HepG2 (cell line): ENCODE measurements at regions not wholly inside any gene's neighbourhood (a gene's known extent, or its start where the extent isn't known, plus 50 kb on each side); places are given as distances from the start of the nearest gene placed in this dataset.
"Not testable (repeated sequence)": the region's sequence is repeated elsewhere in the genome, so short reads cannot be mapped to it uniquely, and the experiment has no call there.

ENCODE experiments used
- ATAC-seq: fragments of 200-7000 bp; cut with Tn5 transposase; 3 replicates; pipeline ENCODE4 v1.9.1; 2020; ENCODE audit warnings: mild to moderate bottlenecking, moderate library complexity
- BruUV-seq: library from RNA; stranded (reverse); fragments of 400-500 nt; replicated peaks from 2 replicates; lab custom pipeline; 2021; lab: Mats Ljungman, UMichigan
- CTCF ChIA-PET: fragments of 300-600 bp; formaldehyde crosslinking; extraction: SDS; loops from one replicate; lab custom pipeline; 2021; ENCODE audit warnings: low total read pairs, inconsistent platforms, low intra/inter-chr PET ratio; lab: Yijun Ruan, JAX
- POLR2A ChIA-PET: fragments of 350-600 bp; sonication (Branson Sonifier 250); formaldehyde crosslinking; loops from one replicate; lab custom pipeline; 2020; ENCODE audit warnings: antibody characterized with exemption, inconsistent platforms; lab: Yijun Ruan, JAX
- DNase-seq: peaks from one replicate; pipeline ENCODE4 v3.0.0-alpha.2; 2015; ENCODE audit warnings: low spot score
- FAIRE-seq: peaks from 3 replicates; lab custom pipeline; 2011; peaks lifted over from hg19 to GRCh38; lab: Jason Lieb, UNC
- H2AFZ ChIP-seq: one replicate; pipeline ENCODE4 v1.6.1; 2011; ENCODE audit warnings: low read length, inconsistent platforms
- H3K27ac ChIP-seq: fragments of 300-600 bp; 3 replicates; pipeline ENCODE4 v1.8.0; 2011; ENCODE audit warnings: mixed run types, mild to moderate bottlenecking, mixed read lengths, low read length, inconsistent platforms; ENCODE audit not compliant: insufficient read depth; ENCODE audit errors: extremely low read length
- H3K27me3 ChIP-seq, 2 experiments: fragments of 200-600 bp in 1 of 2; 2 replicates in 1 of 2; 3 replicates in 1 of 2; pipeline versions ENCODE4 v1.6.0 to v1.8.0; 2011; ENCODE audit warnings: low read length in 2 of 2, mild to moderate bottlenecking in 2 of 2, moderate library complexity in 2 of 2, inconsistent platforms in 1 of 2; ENCODE audit not compliant: insufficient read depth in 2 of 2, control insufficient read depth in 1 of 2
- H3K36me3 ChIP-seq, 2 experiments: fragments of 200-600 bp in 1 of 2; replicated peaks in 1 of 2; 2 replicates in 1 of 2; 3 replicates in 1 of 2; pipeline versions ENCODE4 v1.5.1 to v1.8.0; 2011; ENCODE audit warnings: low read length in 2 of 2, inconsistent platforms in 1 of 2; ENCODE audit not compliant: insufficient read depth in 2 of 2, control insufficient read depth in 1 of 2
- H3K4me1 ChIP-seq: 2 replicates; pipeline ENCODE4 v1.5.1; 2012; ENCODE audit warnings: low read length, inconsistent platforms; ENCODE audit not compliant: insufficient read depth
- H3K4me2 ChIP-seq: 2 replicates; pipeline ENCODE4 v1.6.0; 2011; ENCODE audit warnings: low read depth, low read length, inconsistent platforms
- H3K4me3 ChIP-seq, 3 experiments: fragments of 200-600 bp in 1 of 3; sonication (generic), shearing (Covaris generic) in 1 of 3; replicated peaks in 1 of 3; 2 replicates each; pipeline ENCODE4 v1.5.1; 2011 to 2016; ENCODE audit warnings: low read length in 3 of 3, inconsistent platforms in 2 of 3, low read depth in 2 of 3, mild to moderate bottlenecking in 2 of 3, control low read depth in 1 of 3, mixed read lengths in 1 of 3; ENCODE audit not compliant: insufficient read depth in 1 of 3
- H3K79me2 ChIP-seq: one replicate; pipeline ENCODE4 v1.6.1; 2011; ENCODE audit warnings: low read length, inconsistent platforms; ENCODE audit not compliant: insufficient read depth
- H3K9ac ChIP-seq: 2 replicates; pipeline ENCODE4 v1.6.0; 2011; ENCODE audit warnings: mild to moderate bottlenecking, low read depth, low read length, inconsistent platforms; ENCODE audit not compliant: insufficient read depth
- H3K9me3 ChIP-seq: 2 replicates; pipeline ENCODE4 v1.5.1; 2012; ENCODE audit warnings: mild to moderate bottlenecking, low read length
- H4K20me1 ChIP-seq: 2 replicates; pipeline ENCODE4 v1.6.0; 2011; ENCODE audit warnings: inconsistent platforms, mild to moderate bottlenecking, low read length, moderate library complexity; ENCODE audit not compliant: insufficient read depth
- PRPF4 ChIP-seq: fragments of 200-400 bp; formaldehyde crosslinking; IDR thresholded peaks from 2 replicates; pipeline ENCODE4 v1.6.1; 2016; ENCODE audit warnings: low read length, low read depth; ENCODE audit not compliant: poor library complexity, severe bottlenecking
- RBAK ChIP-seq: sonication (generic); formaldehyde crosslinking; IDR thresholded peaks from 2 replicates; pipeline ENCODE4 v1.5.1; 2020; ENCODE audit warnings: mild to moderate bottlenecking, missing genetic modification reagents
- SALL1 ChIP-seq: sonication (generic); formaldehyde crosslinking; IDR thresholded peaks from 2 replicates; pipeline ENCODE4 v1.8.0; 2022; ENCODE audit warnings: mild to moderate bottlenecking, missing genetic modification reagents
- SAP130 ChIP-seq: IDR thresholded peaks from 2 replicates; pipeline ENCODE4 v1.6.1; 2016; ENCODE audit warnings: low read depth
- YY1 ChIP-seq: IDR thresholded peaks from 2 replicates; pipeline ENCODE4 v1.6.1; 2011; ENCODE audit warnings: low read length, low read depth, moderate library complexity, mild to moderate bottlenecking; ENCODE audit not compliant: insufficient read depth, insufficient replicate concordance
- ZNF350 ChIP-seq: sonication (generic); formaldehyde crosslinking; IDR thresholded peaks from 2 replicates; pipeline ENCODE4 v1.4.0; 2020; ENCODE audit warnings: mild to moderate bottlenecking, low read depth, missing genetic modification reagents, borderline replicate concordance
- WGBS: methylation state at CpG from one replicate; pipeline ENCODE4 v1.1.6; 2017; ENCODE audit warnings: low lambda C conversion rate; 5-methylcytosine and 5-hydroxymethylcytosine counted together
- in situ Hi-C: cut with HindIII; loops from 2 replicates; pipeline ENCODE4 v1.10.0; 2017; ENCODE audit warnings: low pct_unique_long_range_greater_than_20kb; ENCODE audit not compliant: extremely low pct_ligation_motif_present
- intact Hi-C: fragments of 100-400 bp; cut with micrococcal nuclease; formaldehyde crosslinking; loops from one replicate; pipeline ENCODE4 v1.10.0; 2022; ENCODE audit not compliant: unreplicated experiment
- TF ChIP-seq, protein P1 (sequence below): sonication (generic); formaldehyde crosslinking; conservative IDR thresholded peaks from 2 replicates; pipeline ENCODE4 v1.4.0; 2020; ENCODE audit warnings: mild to moderate bottlenecking, missing genetic modification reagents, moderate library complexity
- TF ChIP-seq, protein P2 (sequence below): sonication (generic); formaldehyde crosslinking; IDR thresholded peaks from 2 replicates; pipeline ENCODE4 v1.4.0; 2020; ENCODE audit warnings: missing genetic modification reagents, borderline replicate concordance
- TF ChIP-seq, protein P3 (sequence below): IDR thresholded peaks from 2 replicates; pipeline ENCODE4 v1.4.0; 2020; ENCODE audit warnings: mild to moderate bottlenecking, missing genetic modification reagents
- TF ChIP-seq, protein P4 (sequence below), 2 experiments: sonication (generic) in 1 of 2; formaldehyde crosslinking in 1 of 2; IDR thresholded peaks; 2 replicates each; pipeline versions ENCODE4 v1.4.0 to v1.6.1; 2018 to 2020; ENCODE audit warnings: missing genetic modification reagents in 2 of 2, borderline replicate concordance in 1 of 2, low read depth in 1 of 2, mild to moderate bottlenecking in 1 of 2, missing biosample characterization in 1 of 2

DNA sequence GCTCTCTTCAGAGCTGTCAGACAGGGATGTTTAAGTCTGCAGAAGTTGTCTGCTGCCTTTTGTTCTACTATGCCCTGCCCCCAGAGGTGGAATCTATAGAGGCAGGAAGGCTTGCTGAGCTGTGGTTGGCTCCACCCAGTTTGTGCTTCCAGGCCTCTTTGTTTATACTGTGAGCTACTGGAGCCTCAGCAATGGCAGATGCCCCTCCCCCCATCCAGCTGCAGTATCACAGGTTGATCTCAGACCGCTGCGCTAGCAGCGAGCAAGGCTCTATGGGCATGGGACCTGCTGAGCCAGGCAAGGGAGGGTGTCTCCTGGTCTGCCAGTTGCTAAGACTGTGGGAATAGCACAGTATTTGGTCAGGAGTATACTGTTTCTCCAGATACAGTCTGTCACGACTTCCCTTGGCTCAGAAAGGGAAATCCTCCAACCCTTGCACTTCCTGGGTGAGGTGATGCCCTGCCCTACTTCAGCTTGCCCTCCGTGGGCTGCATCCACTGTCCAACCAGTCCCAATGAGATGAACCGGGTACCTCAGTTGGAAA lies 175.2 kb upstream of the TACR1 start:
- H3K27me3 ChIP-seq, H3K9me3 ChIP-seq, CTCF ChIA-PET, intact Hi-C loops, H4K20me1 ChIP-seq, POLR2A ChIA-PET, BruUV-seq, H3K27ac ChIP-seq, H3K79me2 ChIP-seq, in situ Hi-C loops, H3K9ac ChIP-seq, H3K36me3 ChIP-seq, H3K4me3 ChIP-seq, H2AFZ ChIP-seq: not testable (repeated sequence)
- ATAC-seq (peak; percentile 100), FAIRE-seq (peak; percentile 30), DNase-seq (peak; percentile 91)
- 20% methylated on average over 3 of the region's 6 CpGs for WGBS
- Histone ChIP-seq H3K4me2 (peak overlapping the region; percentile 66), H3K4me1 (peaks cover 11% of the 10 kb centered on the region)
- TF ChIP-seq YY1 (peak; percentile 46), SAP130 (CRISPR knock-in tag) (peak; percentile 45), PRPF4 (peak; percentile 45), SALL1 (peak; percentile 47), ZNF350 (peak; percentile 49; the same call in 1 of the 2 replicates), RBAK (CRISPR knock-in tag) (peak; percentile 75)
- TF ChIP-seq, protein P1, sequence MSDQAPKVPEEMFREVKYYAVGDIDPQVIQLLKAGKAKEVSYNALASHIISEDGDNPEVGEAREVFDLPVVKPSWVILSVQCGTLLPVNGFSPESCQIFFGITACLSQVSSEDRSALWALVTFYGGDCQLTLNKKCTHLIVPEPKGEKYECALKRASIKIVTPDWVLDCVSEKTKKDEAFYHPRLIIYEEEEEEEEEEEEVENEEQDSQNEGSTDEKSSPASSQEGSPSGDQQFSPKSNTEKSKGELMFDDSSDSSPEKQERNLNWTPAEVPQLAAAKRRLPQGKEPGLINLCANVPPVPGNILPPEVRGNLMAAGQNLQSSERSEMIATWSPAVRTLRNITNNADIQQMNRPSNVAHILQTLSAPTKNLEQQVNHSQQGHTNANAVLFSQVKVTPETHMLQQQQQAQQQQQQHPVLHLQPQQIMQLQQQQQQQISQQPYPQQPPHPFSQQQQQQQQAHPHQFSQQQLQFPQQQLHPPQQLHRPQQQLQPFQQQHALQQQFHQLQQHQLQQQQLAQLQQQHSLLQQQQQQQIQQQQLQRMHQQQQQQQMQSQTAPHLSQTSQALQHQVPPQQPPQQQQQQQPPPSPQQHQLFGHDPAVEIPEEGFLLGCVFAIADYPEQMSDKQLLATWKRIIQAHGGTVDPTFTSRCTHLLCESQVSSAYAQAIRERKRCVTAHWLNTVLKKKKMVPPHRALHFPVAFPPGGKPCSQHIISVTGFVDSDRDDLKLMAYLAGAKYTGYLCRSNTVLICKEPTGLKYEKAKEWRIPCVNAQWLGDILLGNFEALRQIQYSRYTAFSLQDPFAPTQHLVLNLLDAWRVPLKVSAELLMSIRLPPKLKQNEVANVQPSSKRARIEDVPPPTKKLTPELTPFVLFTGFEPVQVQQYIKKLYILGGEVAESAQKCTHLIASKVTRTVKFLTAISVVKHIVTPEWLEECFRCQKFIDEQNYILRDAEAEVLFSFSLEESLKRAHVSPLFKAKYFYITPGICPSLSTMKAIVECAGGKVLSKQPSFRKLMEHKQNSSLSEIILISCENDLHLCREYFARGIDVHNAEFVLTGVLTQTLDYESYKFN (CRISPR knock-in tag), result 0 out of 2 replicates have a peak, but pooled peaks have one; percentile 38
- TF ChIP-seq, protein P2, sequence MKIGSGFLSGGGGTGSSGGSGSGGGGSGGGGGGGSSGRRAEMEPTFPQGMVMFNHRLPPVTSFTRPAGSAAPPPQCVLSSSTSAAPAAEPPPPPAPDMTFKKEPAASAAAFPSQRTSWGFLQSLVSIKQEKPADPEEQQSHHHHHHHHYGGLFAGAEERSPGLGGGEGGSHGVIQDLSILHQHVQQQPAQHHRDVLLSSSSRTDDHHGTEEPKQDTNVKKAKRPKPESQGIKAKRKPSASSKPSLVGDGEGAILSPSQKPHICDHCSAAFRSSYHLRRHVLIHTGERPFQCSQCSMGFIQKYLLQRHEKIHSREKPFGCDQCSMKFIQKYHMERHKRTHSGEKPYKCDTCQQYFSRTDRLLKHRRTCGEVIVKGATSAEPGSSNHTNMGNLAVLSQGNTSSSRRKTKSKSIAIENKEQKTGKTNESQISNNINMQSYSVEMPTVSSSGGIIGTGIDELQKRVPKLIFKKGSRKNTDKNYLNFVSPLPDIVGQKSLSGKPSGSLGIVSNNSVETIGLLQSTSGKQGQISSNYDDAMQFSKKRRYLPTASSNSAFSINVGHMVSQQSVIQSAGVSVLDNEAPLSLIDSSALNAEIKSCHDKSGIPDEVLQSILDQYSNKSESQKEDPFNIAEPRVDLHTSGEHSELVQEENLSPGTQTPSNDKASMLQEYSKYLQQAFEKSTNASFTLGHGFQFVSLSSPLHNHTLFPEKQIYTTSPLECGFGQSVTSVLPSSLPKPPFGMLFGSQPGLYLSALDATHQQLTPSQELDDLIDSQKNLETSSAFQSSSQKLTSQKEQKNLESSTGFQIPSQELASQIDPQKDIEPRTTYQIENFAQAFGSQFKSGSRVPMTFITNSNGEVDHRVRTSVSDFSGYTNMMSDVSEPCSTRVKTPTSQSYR (CRISPR knock-in tag), result peak; percentile 96
- TF ChIP-seq, protein P3, sequence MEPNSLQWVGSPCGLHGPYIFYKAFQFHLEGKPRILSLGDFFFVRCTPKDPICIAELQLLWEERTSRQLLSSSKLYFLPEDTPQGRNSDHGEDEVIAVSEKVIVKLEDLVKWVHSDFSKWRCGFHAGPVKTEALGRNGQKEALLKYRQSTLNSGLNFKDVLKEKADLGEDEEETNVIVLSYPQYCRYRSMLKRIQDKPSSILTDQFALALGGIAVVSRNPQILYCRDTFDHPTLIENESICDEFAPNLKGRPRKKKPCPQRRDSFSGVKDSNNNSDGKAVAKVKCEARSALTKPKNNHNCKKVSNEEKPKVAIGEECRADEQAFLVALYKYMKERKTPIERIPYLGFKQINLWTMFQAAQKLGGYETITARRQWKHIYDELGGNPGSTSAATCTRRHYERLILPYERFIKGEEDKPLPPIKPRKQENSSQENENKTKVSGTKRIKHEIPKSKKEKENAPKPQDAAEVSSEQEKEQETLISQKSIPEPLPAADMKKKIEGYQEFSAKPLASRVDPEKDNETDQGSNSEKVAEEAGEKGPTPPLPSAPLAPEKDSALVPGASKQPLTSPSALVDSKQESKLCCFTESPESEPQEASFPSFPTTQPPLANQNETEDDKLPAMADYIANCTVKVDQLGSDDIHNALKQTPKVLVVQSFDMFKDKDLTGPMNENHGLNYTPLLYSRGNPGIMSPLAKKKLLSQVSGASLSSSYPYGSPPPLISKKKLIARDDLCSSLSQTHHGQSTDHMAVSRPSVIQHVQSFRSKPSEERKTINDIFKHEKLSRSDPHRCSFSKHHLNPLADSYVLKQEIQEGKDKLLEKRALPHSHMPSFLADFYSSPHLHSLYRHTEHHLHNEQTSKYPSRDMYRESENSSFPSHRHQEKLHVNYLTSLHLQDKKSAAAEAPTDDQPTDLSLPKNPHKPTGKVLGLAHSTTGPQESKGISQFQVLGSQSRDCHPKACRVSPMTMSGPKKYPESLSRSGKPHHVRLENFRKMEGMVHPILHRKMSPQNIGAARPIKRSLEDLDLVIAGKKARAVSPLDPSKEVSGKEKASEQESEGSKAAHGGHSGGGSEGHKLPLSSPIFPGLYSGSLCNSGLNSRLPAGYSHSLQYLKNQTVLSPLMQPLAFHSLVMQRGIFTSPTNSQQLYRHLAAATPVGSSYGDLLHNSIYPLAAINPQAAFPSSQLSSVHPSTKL, result peak; percentile 35; the same call in 1 of the 2 replicates
- TF ChIP-seq, protein P4, sequence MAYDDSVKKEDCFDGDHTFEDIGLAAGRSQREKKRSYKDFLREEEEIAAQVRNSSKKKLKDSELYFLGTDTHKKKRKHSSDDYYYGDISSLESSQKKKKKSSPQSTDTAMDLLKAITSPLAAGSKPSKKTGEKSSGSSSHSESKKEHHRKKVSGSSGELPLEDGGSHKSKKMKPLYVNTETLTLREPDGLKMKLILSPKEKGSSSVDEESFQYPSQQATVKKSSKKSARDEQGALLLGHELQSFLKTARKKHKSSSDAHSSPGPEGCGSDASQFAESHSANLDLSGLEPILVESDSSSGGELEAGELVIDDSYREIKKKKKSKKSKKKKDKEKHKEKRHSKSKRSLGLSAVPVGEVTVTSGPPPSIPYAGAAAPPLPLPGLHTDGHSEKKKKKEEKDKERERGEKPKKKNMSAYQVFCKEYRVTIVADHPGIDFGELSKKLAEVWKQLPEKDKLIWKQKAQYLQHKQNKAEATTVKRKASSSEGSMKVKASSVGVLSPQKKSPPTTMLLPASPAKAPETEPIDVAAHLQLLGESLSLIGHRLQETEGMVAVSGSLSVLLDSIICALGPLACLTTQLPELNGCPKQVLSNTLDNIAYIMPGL (CRISPR knock-in tag; IDR thresholded peaks at IDR 0.05; ENCODE audit: borderline replicate concordance in 1 of 2, low read depth in 1 of 2), result peak in 1 of 2 experiments; percentile 33; a peak in 1 of 4 replicates
